ENCODE measurements at regions not wholly inside any gene's neighbourhood (a gene's known extent, or its start where the extent isn't known, plus 50 kb on each side); places are given as distances from the start of the nearest gene placed in this dataset.

DNA sequence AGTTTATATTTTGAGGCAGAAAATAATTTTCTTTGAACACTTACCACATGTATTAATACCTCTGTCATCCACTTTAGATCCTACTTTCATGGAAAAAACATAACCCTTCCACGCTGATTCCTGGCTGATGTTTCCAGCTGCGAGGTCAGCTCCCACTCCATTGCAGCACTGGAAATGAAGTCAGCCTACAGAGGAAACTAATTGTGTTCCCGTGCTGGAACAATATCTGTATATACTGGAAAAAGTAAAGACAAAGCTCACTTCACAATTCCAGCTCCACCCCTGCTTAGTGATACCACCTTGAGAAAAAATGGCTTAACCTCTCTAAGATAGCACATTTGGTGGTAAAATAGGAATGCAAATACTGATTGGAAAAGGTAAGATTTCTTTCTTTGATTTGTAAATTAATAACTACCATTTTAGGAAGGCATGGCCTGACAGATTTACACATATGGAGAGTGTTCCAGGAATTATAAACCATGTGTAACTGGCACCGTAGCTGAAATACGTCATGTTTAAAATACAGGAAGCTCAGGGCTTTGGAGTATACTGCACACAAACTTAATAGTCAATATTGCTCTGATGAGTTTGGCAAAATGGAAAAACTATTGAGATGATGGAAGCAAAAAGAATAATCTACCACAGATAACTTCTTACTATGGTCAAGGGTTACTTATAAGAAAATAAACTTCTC lies 90.0 kb downstream of the TRIB2 start:
- TF ChIP-seq, protein P1, sequence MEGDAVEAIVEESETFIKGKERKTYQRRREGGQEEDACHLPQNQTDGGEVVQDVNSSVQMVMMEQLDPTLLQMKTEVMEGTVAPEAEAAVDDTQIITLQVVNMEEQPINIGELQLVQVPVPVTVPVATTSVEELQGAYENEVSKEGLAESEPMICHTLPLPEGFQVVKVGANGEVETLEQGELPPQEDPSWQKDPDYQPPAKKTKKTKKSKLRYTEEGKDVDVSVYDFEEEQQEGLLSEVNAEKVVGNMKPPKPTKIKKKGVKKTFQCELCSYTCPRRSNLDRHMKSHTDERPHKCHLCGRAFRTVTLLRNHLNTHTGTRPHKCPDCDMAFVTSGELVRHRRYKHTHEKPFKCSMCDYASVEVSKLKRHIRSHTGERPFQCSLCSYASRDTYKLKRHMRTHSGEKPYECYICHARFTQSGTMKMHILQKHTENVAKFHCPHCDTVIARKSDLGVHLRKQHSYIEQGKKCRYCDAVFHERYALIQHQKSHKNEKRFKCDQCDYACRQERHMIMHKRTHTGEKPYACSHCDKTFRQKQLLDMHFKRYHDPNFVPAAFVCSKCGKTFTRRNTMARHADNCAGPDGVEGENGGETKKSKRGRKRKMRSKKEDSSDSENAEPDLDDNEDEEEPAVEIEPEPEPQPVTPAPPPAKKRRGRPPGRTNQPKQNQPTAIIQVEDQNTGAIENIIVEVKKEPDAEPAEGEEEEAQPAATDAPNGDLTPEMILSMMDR (IDR thresholded peaks at IDR 0.05; ENCODE audit: low read depth, low read length), result no peak
- TF ChIP-seq EZH2phosphoT487 (IDR thresholded peaks at IDR 0.05; ENCODE audit: low read depth), result no peak

Data from OCI-LY3 (cell line).